Psoas muscle (tissue), 7 donors: ENCODE measurements at regions not wholly inside any gene's neighbourhood (a gene's known extent, or its start where the extent isn't known, plus 50 kb on each side); places are given as distances from the start of the nearest gene placed in this dataset.

Experiments
- ATAC-seq, 4 donors: fragments of 200-7000 bp; cut with Tn5 transposase; one replicate each; pipeline ENCODE4 v1.9.1; 2020; ENCODE audit warnings: moderate library complexity in 3 of 4, mild to moderate bottlenecking in 2 of 4
- DNase-seq, 2 donors: peaks; one replicate each; pipeline ENCODE4 v3.0.0-alpha.2; 2020
- H3K27ac ChIP-seq: fragments of 200-600 bp; one replicate; pipeline ENCODE4 v1.8.0; 2022
- H3K27me3 ChIP-seq, 3 donors: fragments of 200-600 bp in 1 of 3; one replicate each; pipeline versions ENCODE4 v1.6.1 to v1.8.0; 2013 to 2022; ENCODE audit warnings: low read length in 2 of 3, mild to moderate bottlenecking in 2 of 3, moderate library complexity in 1 of 3; ENCODE audit not compliant: insufficient read depth in 3 of 3
- H3K36me3 ChIP-seq, 2 donors: fragments of 200-600 bp in 1 of 2; one replicate each; pipeline versions ENCODE4 v1.6.1 to v1.8.0; 2013 to 2022; ENCODE audit warnings: low read depth in 1 of 2, mild to moderate bottlenecking in 1 of 2, moderate library complexity in 1 of 2; ENCODE audit not compliant: insufficient read depth in 1 of 2
- H3K4me1 ChIP-seq: fragments of 200-600 bp; one replicate; pipeline ENCODE4 v1.8.0; 2022
- H3K4me3 ChIP-seq: fragments of 200-600 bp; one replicate; pipeline ENCODE4 v1.8.0; 2022; ENCODE audit warnings: mild to moderate bottlenecking
- H3K9me3 ChIP-seq: fragments of 200-600 bp; one replicate; pipeline ENCODE4 v1.8.0; 2022
- CTCF ChIP-seq: fragments of 200-600 bp; IDR thresholded peaks from one replicate; pipeline ENCODE4 v1.8.0; 2022; ENCODE audit warnings: antibody characterized with exemption
- WGBS, 3 donors: extraction: QIAGEN DNeasy Blood & Tissue Kit; methylation state at CpG; one replicate each; pipeline versions ENCODE4 v1.1.6 to v1.1.7; 2013; 5-methylcytosine and 5-hydroxymethylcytosine counted together
- intact Hi-C, 2 donors: fragments of 100-400 bp; cut with DNase I; formaldehyde crosslinking; loops; one replicate each; pipeline versions ENCODE4 v1.11.0 to v1.14.2; 2022
- donor health status: healthy with polysubstance abuse.
- donor health status: DM: no; HTN: no; CAD: no; lungs with moderate emphysema.
- donor health status: Bipolar disorder and iron deficiency.
- donor health status: healthy.
- donor health status: DM: yes; HTN: yes; CAD: no.
- donor health status: DM: no; HTN: no; CAD: no.
- donor health status: DM: yes; HTN: yes; CAD: no.

GRCh38 chr12:68102731-68103130 is 56.8 kb downstream of the IFNG start:
- H3K27ac ChIP-seq: no peak overlapping the region
- intact Hi-C loops: no loop called here
- H3K36me3 ChIP-seq: no peaks in the 10 kb centered on the region
- ATAC-seq (no peak), DNase-seq (no peak)
- H3K4me1 ChIP-seq: no peaks in the 10 kb centered on the region
- no peaks in the 10 kb centered on the region for H3K27me3 ChIP-seq
- no peak overlapping the region for H3K4me3 ChIP-seq
- TF ChIP-seq CTCF: no peak
- H3K9me3 ChIP-seq: no peaks in the 10 kb centered on the region
- 44 to 66% (median 50%) methylated on average over 2 of the region's 2 CpGs for WGBS, 3 donors

GRCh38 chr12:68102163-68102562 is 57.4 kb downstream of the IFNG start:
- Histone ChIP-seq H3K27me3 (no peaks in the 10 kb centered on the region), H3K4me3 (no peak overlapping the region), H3K27ac (peak overlapping the region; percentile 80), H3K9me3 (no peaks in the 10 kb centered on the region), H3K36me3 (no peaks in the 10 kb centered on the region), H3K4me1 (no peaks in the 10 kb centered on the region)
- ATAC-seq (no peak), DNase-seq (no peak)
- TF ChIP-seq CTCF: no peak
- intact Hi-C loops: no loop called here
- 69 to 86% (median 72%) methylated on average over 2 of the region's 2 CpGs for WGBS, 3 donors

- intact Hi-C loops: no loop called here
- H3K4me1 ChIP-seq: no peaks in the 10 kb centered on the region
- H3K4me3 ChIP-seq: peak overlapping the region; percentile 70
- no peaks in the 10 kb centered on the region for H3K9me3 ChIP-seq
- WGBS, 3 donors: 18 to 51% (median 29%) methylated on average over 3 of the region's 3 CpGs
- H3K27ac ChIP-seq: peak overlapping the region; percentile 82
- DNase-seq (no peak), ATAC-seq (peak in 3 of 4 donors; percentile 63 to 76 (median 71))
- H3K27me3 ChIP-seq: no peaks in the 10 kb centered on the region
- H3K36me3 ChIP-seq: peaks cover 0 to 4% of the 10 kb centered on the region in 2 donors
- no peak for TF ChIP-seq CTCF
These were observed 59.3 kb downstream of the IFNG start for GRCh38 chr12:68100241-68100640.

- H3K27me3 ChIP-seq: no peaks in the 10 kb centered on the region
- 38 to 54% (median 48%) methylated on average over 1 of the region's 1 CpG for WGBS, 3 donors
- no peak for TF ChIP-seq CTCF
These were observed 60.6 kb downstream of the IFNG start for GRCh38 chr12:68098939-68099338.

GRCh38 chr12:68097386-68097785 is 62.2 kb downstream of the IFNG start:
- no peak for DNase-seq
- no peak for TF ChIP-seq CTCF
- intact Hi-C loops: no loop called here
- Histone ChIP-seq H3K27me3 (no peaks in the 10 kb centered on the region), H3K36me3 (peaks cover 0 to 8% of the 10 kb centered on the region in 2 donors), H3K4me1 (no peaks in the 10 kb centered on the region), H3K9me3 (no peaks in the 10 kb centered on the region), H3K4me3 (peak overlapping the region; percentile 70), H3K27ac (no peak overlapping the region)
- no peak for ATAC-seq
- WGBS, 3 donors: 74 to 85% (median 76%) methylated on average over 2 of the region's 2 CpGs

More at GRCh38 chr12:68098939-68099338, 60.6 kb downstream of the IFNG start:
- DNase-seq (no peak), ATAC-seq (no peak)
- Histone ChIP-seq H3K4me1 (no peaks in the 10 kb centered on the region), H3K9me3 (no peaks in the 10 kb centered on the region), H3K27ac (peak overlapping the region; percentile 82), H3K4me3 (peak overlapping the region; percentile 70), H3K36me3 (peaks cover 0 to 8% of the 10 kb centered on the region in 2 donors)
- intact Hi-C loops: no loop called here
